Activated CD8-positive, alpha-beta memory T cell treated with anti-CD3 and anti-CD28 coated beads, Interleukin-2, amount 50 U/mL, for 48 hours (primary cell): ENCODE measurements at regions not wholly inside any gene's neighbourhood (a gene's known extent, or its start where the extent isn't known, plus 50 kb on each side); places are given as distances from the start of the nearest gene placed in this dataset.

Experiments
- DNase-seq: peaks from one replicate; pipeline ENCODE4 v3.0.0-alpha.2; 2020

DNA sequence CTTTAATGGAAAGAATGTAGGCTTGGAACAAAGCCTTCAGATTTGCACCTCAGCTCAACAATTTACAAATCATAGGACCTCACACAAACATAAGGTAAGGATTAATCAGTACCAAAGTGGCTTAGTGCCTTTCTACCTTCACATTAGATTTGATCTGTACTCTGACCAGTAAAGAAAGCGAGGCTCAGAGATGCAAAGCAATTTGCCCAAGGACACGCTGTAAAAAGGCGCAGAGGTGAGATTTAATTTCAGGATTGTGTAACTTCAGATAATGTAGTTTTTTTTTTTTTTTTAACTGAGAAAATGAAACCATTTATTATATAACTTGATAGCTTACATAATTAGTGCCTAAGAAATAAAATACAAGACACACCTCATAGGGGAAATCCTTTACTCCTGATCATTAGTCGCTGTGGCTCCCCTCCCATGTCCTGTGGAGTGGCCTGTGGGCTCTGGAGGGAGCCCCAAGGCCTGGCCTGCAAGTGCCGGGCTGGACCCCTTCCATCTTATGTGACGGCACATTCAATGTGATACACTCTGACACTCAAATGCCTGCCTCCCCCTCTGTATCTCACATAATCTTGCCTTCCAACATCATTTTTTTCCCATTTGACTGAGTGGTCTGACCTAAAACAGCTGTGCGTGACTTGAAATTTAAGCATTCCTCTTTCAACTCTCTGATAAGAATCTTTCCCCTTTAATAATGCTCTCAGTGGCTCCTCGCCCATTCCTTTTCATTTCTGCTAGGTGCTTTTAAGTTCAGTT lies 426.5 kb upstream of the DAB1 start:
- no peak for DNase-seq

DNA sequence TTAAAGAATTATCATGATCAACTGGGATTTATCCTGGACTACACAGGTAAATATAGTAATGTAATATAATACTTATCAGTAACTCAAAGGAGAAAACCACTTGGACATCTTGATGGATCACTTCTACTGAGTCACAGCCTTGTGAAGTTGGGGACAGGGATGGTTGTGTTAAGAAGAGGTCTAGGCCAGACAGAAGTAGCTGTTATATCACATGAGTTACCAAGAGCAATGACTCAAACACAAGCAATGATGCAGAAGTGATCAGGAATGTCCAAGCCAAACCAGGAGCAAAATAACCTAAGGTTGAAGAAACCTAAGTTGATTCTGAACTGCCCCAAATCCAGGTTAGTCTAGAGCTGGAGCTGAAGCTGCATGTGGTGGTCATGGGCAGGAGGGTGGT lies 424.5 kb upstream of the DAB1 start:
- DNase-seq = no peak

DNA sequence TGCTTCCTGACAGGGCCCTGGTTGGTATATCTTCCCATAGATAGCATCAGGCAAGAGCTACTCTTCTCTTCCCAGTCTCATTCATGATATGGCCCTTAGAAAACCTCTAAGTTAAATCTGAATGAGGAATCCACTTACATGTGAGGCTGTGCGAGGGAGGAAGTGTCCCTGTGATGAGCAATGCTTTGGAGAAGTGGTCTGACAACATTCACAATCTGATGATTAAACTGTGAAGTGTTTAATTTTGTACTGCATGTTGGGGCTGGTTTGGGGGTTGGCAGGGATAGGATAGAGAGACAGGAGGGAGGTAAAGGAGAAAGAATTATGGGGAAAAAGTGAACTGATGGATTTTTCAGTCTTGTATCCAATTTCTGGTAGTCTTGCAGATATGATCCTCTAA lies 421.2 kb upstream of the DAB1 start:
- DNase-seq = no peak

DNA sequence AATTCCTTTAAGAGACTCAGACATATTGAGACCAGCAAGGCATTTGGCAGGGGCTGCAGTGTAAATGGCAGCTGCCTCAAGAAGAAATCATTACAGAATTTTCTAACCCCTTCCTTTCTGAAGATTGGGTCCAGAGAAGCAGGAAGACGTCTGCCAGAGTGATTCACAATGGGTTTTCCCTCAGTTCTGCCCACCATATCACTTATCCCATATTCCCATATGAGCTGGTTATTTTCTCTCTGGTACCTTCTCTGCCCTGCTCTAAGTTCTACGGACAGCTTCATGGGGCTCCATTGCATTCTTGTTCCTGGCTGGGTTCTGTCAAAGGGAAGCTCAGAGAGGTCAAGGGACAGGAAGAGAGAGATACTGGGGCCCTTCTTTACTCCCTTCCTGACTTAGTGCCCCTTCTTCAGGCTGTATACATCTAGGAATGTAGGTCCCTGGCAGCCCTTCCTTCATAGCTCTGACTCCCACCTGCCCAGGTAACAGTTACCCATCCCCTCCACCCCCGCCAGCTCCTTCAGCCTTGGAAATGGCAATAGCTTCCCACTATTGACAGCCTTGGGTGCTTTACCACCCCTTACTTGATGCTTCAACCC lies 420.6 kb upstream of the DAB1 start:
- no peak for DNase-seq

DNA sequence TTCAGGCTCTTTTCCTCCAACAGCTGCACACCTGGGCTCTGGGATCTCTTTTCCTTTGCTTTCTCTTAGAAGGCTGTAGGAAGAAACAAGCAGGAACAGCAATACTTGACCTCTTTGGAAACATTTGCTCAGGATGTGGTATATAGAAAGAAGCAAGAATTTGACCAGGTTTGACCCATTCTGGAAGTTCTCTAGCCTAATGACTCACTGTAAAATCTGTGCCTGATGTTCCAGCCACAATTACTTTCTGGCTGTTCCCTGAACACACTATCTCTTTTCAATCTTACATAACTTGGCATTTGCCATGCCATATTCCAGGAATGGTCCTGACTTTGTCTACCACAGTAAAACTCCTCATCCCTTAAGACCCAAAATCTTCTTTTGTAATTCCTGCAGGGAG lies 419.9 kb upstream of the DAB1 start:
- no peak for DNase-seq

DNA sequence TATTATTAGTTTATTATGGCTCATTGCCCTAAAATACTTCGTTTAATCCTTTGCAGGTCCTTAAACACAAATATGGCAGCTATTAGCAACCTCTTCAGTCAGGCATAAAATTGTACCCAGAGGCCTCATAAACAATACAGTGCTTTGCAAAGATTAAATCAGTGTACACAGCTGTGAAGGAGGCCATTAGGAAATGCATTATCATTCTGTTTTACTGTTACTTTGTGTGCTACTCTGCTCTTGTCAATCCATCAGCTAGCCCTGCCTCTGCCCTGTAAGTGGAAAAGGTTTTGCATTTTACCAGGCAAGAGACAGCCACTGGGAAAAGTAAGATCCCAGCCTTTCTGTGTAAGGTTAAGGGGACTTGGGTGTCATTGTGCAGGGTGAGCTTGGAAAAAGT lies 415.7 kb upstream of the DAB1 start:
- DNase-seq = no peak

DNA sequence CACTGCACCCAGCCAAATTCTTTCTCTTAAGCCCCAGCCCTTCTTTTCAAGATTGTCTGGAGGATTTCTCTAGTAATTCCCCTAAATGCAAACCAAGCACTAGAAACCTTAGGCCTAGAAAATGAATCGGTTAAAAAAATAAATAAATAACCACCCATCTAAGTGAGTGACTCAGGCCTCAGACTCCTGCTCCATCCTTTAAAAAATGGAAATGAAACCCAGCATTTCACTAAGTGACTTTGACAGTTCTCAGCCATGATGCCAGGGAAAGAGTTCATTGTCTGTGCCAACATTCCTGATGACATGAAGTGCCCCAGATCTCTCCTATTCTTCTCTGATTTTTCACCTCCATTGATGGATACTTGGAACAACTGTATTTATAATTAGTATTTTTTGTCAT lies 415.2 kb upstream of the DAB1 start:
- no peak for DNase-seq

DNA sequence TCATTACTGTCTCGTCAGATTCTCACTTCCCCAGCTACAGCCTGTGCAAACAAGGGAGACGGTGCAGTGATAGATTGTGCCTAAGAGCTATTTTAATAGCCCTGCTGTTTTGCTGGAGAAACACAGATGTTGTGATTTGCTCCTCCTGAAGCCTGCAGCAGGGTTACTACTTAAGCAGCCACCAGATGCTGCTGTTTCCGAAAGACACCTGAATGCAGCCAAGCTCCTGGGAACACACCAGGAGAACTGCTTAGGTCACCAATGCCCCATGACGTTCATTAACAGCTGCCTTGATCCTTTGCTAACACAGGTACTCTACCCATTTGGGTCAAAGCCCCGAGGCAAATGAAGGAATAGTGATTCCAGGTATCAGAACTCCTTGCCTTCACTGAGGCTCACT lies 411.8 kb upstream of the DAB1 start:
- no peak for DNase-seq

DNA sequence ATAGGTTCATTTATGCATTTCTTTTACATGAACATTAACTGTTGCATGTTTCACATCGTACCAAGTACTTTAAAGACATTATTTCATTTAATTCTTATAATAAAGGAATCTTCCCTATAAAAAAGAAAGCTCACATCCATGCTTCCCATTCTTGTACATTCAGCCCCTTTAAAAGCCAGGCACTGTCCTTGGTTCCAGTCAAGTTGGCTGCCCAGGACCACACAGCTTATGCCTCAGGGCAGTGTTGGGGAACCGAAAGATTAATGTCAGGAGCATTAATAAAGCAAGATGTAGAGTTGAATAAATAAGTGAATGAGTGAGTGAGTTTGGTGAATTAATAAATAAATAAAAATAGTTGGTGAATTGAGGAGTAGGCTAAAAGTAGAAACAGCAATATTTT lies 409.4 kb upstream of the DAB1 start:
- DNase-seq = no peak

DNA sequence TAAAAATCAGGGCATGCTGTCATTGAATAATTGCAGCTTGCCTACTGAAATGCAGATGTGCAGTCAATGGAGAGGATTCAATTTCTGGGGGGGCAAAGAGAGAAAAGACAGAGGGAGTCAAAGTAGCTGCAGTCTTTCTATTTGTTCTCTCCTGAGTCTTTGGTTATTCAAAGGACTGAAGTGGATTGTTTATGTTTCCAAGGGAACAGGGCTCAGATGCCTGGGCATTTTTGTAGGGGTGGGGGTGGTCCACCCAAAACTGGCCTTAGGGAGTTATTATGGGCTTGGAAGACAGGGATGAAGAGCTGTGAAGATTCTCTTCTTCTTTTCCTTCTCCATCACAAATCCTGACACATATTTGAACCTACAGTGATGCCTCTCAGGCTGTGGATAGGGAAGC lies 408.8 kb upstream of the DAB1 start:
- DNase-seq = no peak

DNA sequence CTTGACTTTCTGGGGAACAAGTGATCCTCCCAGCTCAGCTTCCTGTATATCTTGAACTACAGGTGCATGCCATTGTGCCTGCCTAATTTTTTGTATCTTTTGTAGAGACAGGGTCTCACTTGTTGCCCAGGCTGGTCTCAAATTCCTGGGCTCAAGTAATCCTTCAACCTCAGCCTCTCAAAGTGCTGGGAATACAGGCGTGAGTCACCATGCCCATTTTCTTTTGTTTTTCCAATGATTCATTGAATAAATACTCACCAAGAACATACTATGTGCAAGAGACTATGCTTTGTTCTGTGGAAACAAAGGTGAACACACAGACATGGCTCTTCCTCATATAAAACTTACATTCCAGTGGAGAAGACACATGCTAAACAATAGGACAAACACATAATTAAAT lies 407.8 kb upstream of the DAB1 start:
- DNase-seq = no peak

DNA sequence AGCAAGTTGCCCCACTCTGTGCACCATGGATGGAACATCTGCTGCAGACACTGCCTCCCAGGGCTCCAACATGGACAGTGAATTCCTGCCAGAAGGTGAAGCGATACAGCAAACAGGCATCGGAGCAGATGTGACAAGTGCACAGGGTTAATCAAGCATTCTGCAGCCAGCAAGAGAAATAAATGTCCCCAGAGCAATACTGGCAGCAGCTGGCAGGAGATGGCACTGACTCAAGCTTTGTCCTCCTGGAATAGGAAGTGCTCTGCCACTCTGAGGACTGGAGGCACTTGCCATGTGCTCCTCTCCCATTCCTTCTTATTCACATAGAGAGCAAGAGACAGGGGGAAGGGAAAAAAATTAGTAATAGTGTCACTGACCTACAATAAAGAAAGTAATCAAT lies 402.7 kb upstream of the DAB1 start:
- no peak for DNase-seq

DNA sequence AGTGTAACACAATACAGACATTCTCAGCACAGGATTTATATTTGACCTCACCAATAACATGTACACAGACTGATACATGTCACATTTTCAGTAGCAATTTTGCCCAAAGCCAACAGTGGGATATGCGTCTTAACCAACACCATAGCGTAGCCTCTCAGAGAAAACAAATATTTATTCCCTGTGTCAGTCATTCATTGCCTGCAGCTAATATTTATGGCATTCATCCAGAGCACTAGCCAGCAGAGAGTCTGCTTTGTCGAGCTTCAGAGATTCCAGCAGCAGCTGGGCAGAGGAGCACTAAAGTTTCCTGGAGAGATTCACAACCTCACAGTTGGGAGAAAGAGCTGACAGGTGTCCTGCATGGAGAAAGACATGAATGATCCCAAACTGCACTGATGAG lies 400.7 kb upstream of the DAB1 start:
- no peak for DNase-seq

DNA sequence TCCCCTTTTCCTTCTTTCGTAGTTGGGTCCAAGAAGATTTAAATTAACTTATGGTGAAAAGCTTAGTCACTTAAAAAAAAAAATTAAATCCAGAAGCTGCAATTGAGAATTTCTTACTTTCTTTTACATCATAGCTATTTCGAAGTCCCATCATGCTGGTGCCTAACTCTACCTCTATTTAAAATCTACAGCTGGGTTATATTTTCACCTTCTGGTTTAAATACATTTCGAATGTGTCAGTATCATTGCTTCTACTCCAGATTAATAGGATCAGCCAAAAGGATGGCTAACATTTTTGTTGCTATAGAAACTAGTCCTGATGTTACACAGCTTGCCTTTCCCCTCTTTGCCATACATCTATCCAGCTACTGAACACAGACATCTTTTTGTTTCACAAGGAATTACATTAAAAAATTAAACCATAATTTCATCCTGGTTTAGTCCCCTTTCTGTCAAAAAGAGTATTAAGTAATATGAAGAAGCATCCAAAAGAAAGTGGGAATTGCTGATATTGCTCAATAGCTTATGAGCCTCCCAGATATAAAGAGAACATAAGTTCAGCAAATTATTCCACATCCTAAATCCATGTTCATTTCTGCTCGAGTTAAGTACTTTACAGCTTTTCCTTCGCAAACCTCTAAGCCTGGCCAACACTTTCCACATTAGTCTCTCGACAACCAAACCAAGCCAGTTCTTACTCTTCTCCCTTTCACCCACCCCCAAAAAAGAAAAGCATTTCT lies 396.7 kb upstream of the DAB1 start:
- DNase-seq = no peak

DNA sequence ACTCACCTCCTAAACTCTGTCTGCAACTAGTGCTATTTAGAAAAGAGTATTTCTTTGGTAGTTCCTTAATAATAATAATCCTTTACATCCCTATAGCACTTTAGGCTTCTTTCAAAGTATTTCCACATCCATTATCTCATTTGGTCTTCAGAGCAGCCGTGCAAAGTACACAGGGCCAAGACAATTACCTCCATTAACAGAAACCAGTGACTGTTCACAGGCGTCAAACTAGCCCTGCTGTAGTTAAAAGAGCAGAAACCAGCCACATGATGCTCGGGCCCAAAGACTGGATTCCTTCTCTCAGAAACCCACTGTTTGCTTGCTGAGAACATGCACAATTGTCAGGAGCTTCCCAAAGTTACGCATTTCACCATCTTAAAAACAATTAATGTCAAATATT lies 396.0 kb upstream of the DAB1 start:
- no peak for DNase-seq

DNA sequence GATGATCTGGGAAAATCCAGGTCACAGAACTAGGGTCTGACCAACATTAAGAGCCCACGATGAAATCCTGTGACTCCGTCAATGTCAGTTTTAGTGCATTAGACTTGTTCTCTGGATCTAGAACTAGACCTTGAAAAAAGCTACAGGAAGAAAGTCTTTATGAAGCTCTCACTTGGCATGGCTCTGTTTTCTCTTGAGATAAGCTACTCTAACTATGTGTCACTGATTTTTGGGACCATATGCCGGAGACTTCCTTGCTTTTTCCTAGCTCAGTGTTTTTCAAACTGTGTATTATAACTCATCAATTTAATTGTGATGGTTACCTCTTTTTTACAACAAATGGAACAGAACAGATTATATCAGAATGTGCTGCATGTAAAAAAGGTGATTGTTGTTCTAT lies 379.7 kb upstream of the DAB1 start:
- no peak for DNase-seq

DNA sequence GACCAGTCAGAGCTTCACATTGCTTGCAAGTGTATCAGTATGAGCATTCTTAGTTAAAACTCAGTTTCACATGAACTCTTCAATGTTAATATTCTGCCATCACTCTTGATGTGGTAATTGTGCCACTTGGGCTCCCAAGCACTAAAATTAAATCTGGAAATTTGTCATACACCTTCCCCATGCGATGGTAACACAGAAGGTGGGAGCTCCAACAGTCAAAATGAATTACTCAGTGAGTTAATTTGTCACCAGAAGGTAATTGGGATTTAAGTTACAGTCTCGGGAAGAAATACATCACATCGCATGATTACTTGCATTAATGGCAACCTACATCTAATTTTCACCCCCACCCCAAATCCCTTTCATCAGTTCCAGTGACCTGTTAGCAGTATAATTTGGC lies 376.5 kb upstream of the DAB1 start:
- DNase-seq = no peak

DNA sequence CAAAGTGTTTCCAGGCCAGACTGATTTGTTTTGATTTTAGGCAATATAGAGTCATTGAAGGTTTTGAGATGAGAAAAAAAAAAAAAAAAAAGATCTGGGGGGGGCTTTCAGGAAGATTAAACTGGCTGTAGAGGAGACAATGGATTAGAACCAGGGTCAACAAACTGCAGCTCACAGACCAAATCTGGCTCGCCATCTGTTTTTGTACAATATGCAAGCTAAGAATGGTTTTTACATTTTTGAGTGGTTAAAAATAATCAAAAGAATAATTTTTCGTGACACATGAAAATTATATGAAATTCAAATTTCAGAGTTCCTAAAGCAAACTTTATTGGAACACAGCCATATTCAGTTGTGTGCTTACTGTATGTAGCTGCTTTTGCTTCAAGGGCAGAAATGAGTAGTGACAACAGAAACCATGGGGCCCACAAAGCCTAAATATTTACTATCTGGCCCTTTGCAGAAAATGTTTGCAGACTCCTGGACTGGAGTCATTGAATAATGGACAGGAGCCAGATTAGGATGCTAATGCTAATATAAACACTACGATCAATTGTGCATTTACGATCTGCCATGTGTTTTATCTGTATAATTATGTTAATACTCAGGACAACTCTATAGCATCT lies 375.7 kb upstream of the DAB1 start:
- no peak for DNase-seq

DNA sequence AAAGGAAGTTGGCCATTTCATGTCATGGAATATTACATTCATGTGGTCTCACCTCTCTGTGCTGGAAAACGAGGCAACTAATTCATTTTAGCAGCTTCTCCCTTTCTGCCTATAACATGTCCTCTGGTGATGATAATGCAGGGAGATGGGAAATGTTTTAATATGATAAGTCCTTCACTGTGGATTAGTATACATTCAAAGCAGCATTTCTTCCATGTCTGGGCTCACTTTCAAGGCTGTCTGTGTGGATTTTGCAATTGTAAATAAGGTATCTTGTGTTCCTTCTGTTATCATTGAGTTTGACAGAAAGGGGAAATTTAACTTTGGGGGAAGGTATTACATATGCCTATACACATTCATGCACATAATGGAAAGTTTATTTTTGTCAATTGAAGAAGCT lies 374.7 kb upstream of the DAB1 start:
- DNase-seq = no peak

DNA sequence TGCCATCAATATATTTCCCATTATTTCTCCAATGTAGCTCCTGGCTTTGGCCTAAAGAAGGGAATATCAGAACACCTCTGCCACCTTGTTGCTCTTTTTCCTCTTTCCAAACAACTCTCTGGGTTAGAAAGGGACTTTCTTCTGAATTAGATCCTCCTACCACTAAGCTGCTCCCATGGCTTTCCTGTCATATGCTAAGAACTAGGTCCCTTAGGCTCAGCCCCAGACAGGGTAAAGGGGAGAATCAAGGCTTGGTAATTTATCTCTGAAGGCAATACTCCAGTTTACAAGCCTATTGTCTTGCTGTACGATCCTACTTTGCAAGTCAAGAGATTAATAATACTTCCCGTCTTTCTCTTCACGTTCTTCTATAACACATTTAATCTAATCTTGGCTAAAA lies 373.2 kb upstream of the DAB1 start:
- DNase-seq = no peak

DNA sequence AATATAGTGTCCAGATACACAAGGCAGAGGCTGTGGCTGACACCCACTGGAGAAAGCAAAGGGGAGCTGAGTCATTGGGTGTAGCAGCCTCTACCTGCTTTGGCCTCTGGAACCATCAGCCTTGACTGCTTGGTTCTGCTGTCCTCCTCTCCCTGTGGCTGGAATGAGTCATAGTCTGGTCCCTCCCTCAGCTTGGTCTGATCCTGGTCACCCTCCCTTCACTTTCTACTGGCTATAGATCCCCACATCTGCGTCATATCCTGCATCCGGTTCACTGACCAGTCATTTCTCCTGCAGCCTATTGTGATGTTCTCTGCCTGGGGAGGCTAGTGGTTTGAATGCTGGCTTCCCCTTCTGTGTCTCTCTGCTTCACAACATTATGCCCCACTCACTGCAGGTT lies 372.8 kb upstream of the DAB1 start:
- no peak for DNase-seq

DNA sequence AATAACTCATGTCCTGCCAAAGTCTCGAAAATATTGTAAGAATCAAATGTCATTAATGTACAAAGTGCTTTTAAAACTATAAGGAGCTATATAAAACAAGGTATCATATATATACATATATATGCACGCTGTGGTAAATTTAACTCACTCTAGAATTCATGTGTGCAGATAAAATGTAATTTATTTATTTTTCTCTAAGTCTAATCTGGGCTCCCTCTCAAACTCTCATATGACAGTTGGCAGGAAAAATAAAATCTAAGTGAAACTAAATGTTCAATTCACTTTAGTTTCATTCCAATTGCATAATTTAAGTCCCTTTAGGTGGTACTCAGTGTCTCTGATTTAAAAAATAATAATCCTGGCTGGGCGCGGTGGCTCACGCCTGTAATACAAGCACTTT lies 372.0 kb upstream of the DAB1 start:
- DNase-seq = no peak

DNA sequence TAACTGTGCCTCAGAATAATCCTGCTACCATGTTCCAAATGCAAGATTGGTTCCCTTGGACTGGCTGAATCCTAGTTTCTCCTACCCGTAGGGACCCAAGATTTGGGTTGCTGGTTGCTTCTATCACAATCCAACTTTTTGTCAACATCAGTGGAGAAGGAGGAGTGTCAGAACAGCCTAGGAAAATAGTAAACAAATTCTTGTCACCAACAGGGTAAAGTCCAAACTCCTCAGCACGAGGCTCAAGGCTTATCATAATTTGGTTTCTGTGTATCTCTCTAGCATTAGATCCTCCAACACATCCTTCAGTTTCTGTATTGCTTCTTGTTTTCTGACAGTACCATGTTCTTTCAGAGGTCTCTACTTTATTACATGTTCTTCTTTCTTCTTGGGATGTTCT lies 370.2 kb upstream of the DAB1 start:
- DNase-seq = no peak

DNA sequence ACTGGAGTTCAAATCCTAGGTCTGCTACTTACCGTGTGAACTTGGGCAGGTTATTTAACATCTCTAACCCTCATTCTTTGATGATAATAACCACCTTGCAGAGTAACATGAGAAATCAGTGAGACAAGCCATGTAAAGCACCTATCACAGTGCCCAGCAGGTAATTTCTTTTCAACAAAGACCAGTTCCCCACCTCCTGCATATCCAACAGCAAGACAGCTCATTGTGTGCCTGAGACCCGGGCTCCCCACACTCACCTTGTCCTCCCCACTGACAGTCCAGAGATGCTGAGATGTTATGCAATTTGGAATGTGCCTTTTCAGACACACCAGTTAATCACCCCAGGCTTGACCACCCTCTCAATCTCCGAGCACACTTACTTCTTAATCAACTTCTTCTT lies 367.6 kb upstream of the DAB1 start:
- no peak for DNase-seq
